GM18517 (cell line): ENCODE measurements at regions not wholly inside any gene's neighbourhood (a gene's known extent, or its start where the extent isn't known, plus 50 kb on each side); places are given as distances from the start of the nearest gene placed in this dataset.
A peak's percentile ranks its signal among the peaks of the same experiment; 100 is the strongest.

Source experiments
- ATAC-seq: cut with Tn5 transposase; IDR thresholded peaks from one replicate; pipeline ENCODE4 v1.9.1; 2021; ENCODE audit warnings: mild to moderate bottlenecking, moderate library complexity; ENCODE audit not compliant: unreplicated experiment

GRCh38 chr1:222114536-222115156, 372.8 kb upstream of the DUSP10 start:
- no peak for ATAC-seq

GRCh38 chr1:222109836-222110235, 367.9 kb upstream of the DUSP10 start:
- ATAC-seq, result no peak

- no peak for ATAC-seq
These were observed 366.1 kb upstream of the DUSP10 start for GRCh38 chr1:222107975-222108374.

- ATAC-seq, result no peak
These were observed 365.4 kb upstream of the DUSP10 start for GRCh38 chr1:222107267-222107666.

GRCh38 chr1:222106377-222106776, 364.5 kb upstream of the DUSP10 start:
- no peak for ATAC-seq

GRCh38 chr1:222105861-222106260, 364.0 kb upstream of the DUSP10 start:
- ATAC-seq, result no peak

GRCh38 chr1:222105393-222105737, 363.5 kb upstream of the DUSP10 start:
- ATAC-seq, result no peak

GRCh38 chr1:222104694-222105392, 363.0 kb upstream of the DUSP10 start:
- ATAC-seq, result no peak

GRCh38 chr1:222104097-222104496, 362.2 kb upstream of the DUSP10 start:
- no peak for ATAC-seq

GRCh38 chr1:222099746-222100145, 357.9 kb upstream of the DUSP10 start:
- ATAC-seq, result no peak

GRCh38 chr1:222098404-222098803, 356.5 kb upstream of the DUSP10 start:
- no peak for ATAC-seq

GRCh38 chr1:222097588-222097987, 355.7 kb upstream of the DUSP10 start:
- no peak for ATAC-seq

GRCh38 chr1:222096883-222097282, 355.0 kb upstream of the DUSP10 start:
- no peak for ATAC-seq

- ATAC-seq, result no peak
These were observed 354.5 kb upstream of the DUSP10 start for GRCh38 chr1:222096476-222096772.

- peak; percentile 62 for ATAC-seq
These were observed 354.0 kb upstream of the DUSP10 start for GRCh38 chr1:222095606-222096475.

GRCh38 chr1:222093518-222093917, 351.6 kb upstream of the DUSP10 start:
- ATAC-seq, result no peak

GRCh38 chr1:222090103-222090502, 348.2 kb upstream of the DUSP10 start:
- ATAC-seq, result no peak

- no peak for ATAC-seq
These were observed 345.5 kb upstream of the DUSP10 start for GRCh38 chr1:222087221-222087920.

GRCh38 chr1:222084996-222085395, 343.1 kb upstream of the DUSP10 start:
- ATAC-seq, result no peak

GRCh38 chr1:222084048-222084447, 342.2 kb upstream of the DUSP10 start:
- ATAC-seq, result no peak

GRCh38 chr1:222081859-222082258, 340.0 kb upstream of the DUSP10 start:
- no peak for ATAC-seq
